Iris pigment epithelial cell (primary cell): ENCODE measurements at regions not wholly inside any gene's neighbourhood (a gene's known extent, or its start where the extent isn't known, plus 50 kb on each side); places are given as distances from the start of the nearest gene placed in this dataset.
"Not testable (repeated sequence)": the region's sequence is repeated elsewhere in the genome, so short reads cannot be mapped to it uniquely, and the experiment has no call there.

Experiments
- DNase-seq: peaks from one replicate; pipeline ENCODE4 v3.0.0-alpha.2; 2011; ENCODE audit warnings: low read depth

GRCh38 chr15:91620229-91620628 is 233.3 kb upstream of the SLCO3A1 start:
- no peak for DNase-seq

- DNase-seq: no peak
These were observed 231.3 kb upstream of the SLCO3A1 start for GRCh38 chr15:91622235-91622634.

- DNase-seq: no peak
These were observed 230.7 kb upstream of the SLCO3A1 start for GRCh38 chr15:91622711-91623342.

GRCh38 chr15:91624353-91624968 is 229.0 kb upstream of the SLCO3A1 start:
- DNase-seq: no peak

- no peak for DNase-seq
These were observed 228.0 kb upstream of the SLCO3A1 start for GRCh38 chr15:91625506-91625905.

GRCh38 chr15:91627473-91628278 is 225.8 kb upstream of the SLCO3A1 start:
- peak; percentile 2 for DNase-seq

GRCh38 chr15:91630090-91630489 is 223.4 kb upstream of the SLCO3A1 start:
- no peak for DNase-seq

GRCh38 chr15:91632176-91632575 is 221.3 kb upstream of the SLCO3A1 start:
- DNase-seq: no peak

- DNase-seq: no peak
These were observed 220.5 kb upstream of the SLCO3A1 start for GRCh38 chr15:91632981-91633380.

GRCh38 chr15:91634179-91634578 is 219.3 kb upstream of the SLCO3A1 start:
- no peak for DNase-seq

GRCh38 chr15:91635080-91635479 is 218.4 kb upstream of the SLCO3A1 start:
- no peak for DNase-seq

GRCh38 chr15:91635641-91636040 is 217.9 kb upstream of the SLCO3A1 start:
- no peak for DNase-seq

- DNase-seq: no peak
These were observed 204.5 kb upstream of the SLCO3A1 start for GRCh38 chr15:91649016-91649415.

GRCh38 chr15:91649831-91650321 is 203.6 kb upstream of the SLCO3A1 start:
- DNase-seq: no peak

GRCh38 chr15:91651251-91651650 is 202.3 kb upstream of the SLCO3A1 start:
- DNase-seq: no peak

GRCh38 chr15:91652610-91653207 is 200.8 kb upstream of the SLCO3A1 start:
- DNase-seq: no peak

GRCh38 chr15:91655563-91656290 is 197.8 kb upstream of the SLCO3A1 start:
- DNase-seq: not testable (repeated sequence)

GRCh38 chr15:91660174-91660649 is 193.3 kb upstream of the SLCO3A1 start:
- DNase-seq: no peak

GRCh38 chr15:91664224-91664836 is 189.2 kb upstream of the SLCO3A1 start:
- no peak for DNase-seq

GRCh38 chr15:91665212-91665611 is 188.3 kb upstream of the SLCO3A1 start:
- no peak for DNase-seq

- no peak for DNase-seq
These were observed 185.1 kb upstream of the SLCO3A1 start for GRCh38 chr15:91668370-91668769.
